ENCODE measurements at regions not wholly inside any gene's neighbourhood (a gene's known extent, or its start where the extent isn't known, plus 50 kb on each side); places are given as distances from the start of the nearest gene placed in this dataset.

- DNase-seq (ENCODE audit: extremely low read depth, insufficient read length): no peak
- TF ChIP-seq CTCF (IDR thresholded peaks at IDR 0.05; ENCODE audit: insufficient read depth, low read length, poor library complexity, severe bottlenecking): no peak
- Histone ChIP-seq H3K4me3 (replicated peaks; ENCODE audit: low read depth, low read length) (no peak overlapping the region), H3K27me3 (replicated peaks; ENCODE audit: control insufficient read depth, insufficient read depth, low read length) (no peaks in the 10 kb centered on the region), H3K36me3 (ENCODE audit: control insufficient read depth, insufficient read depth, low read length) (no peaks in the 10 kb centered on the region)
Measured at GRCh38 chr18:40018266-40018665, 1936.8 kb upstream of the PIK3C3 start.

- no peak overlapping the region for H3K4me3 ChIP-seq (replicated peaks; ENCODE audit: low read depth, low read length)
- no peaks in the 10 kb centered on the region for H3K27me3 ChIP-seq (replicated peaks; ENCODE audit: control insufficient read depth, insufficient read depth, low read length)
- no peaks in the 10 kb centered on the region for H3K36me3 ChIP-seq (ENCODE audit: control insufficient read depth, insufficient read depth, low read length)
- no peak for TF ChIP-seq CTCF (IDR thresholded peaks at IDR 0.05; ENCODE audit: insufficient read depth, low read length, poor library complexity, severe bottlenecking)
- DNase-seq (ENCODE audit: extremely low read depth, insufficient read length): no peak
Measured at GRCh38 chr18:40017021-40017420, 1938.0 kb upstream of the PIK3C3 start.

- Histone ChIP-seq H3K36me3 (ENCODE audit: control insufficient read depth, insufficient read depth, low read length) (no peaks in the 10 kb centered on the region), H3K27me3 (replicated peaks; ENCODE audit: control insufficient read depth, insufficient read depth, low read length) (no peaks in the 10 kb centered on the region), H3K4me3 (replicated peaks; ENCODE audit: low read depth, low read length) (no peak overlapping the region)
- no peak for DNase-seq (ENCODE audit: extremely low read depth, insufficient read length)
- no peak for TF ChIP-seq CTCF (IDR thresholded peaks at IDR 0.05; ENCODE audit: insufficient read depth, low read length, poor library complexity, severe bottlenecking)
Measured at GRCh38 chr18:40016405-40016804, 1938.6 kb upstream of the PIK3C3 start.

GRCh38 chr18:40013001-40013609 lies 1941.9 kb upstream of the PIK3C3 start:
- Histone ChIP-seq H3K36me3 (ENCODE audit: control insufficient read depth, insufficient read depth, low read length) (no peaks in the 10 kb centered on the region), H3K4me3 (replicated peaks; ENCODE audit: low read depth, low read length) (no peak overlapping the region), H3K27me3 (replicated peaks; ENCODE audit: control insufficient read depth, insufficient read depth, low read length) (no peaks in the 10 kb centered on the region)
- no peak for DNase-seq (ENCODE audit: extremely low read depth, insufficient read length)
- no peak for TF ChIP-seq CTCF (IDR thresholded peaks at IDR 0.05; ENCODE audit: insufficient read depth, low read length, poor library complexity, severe bottlenecking)

- Histone ChIP-seq H3K4me3 (replicated peaks; ENCODE audit: low read depth, low read length) (no peak overlapping the region), H3K36me3 (ENCODE audit: control insufficient read depth, insufficient read depth, low read length) (no peaks in the 10 kb centered on the region), H3K27me3 (replicated peaks; ENCODE audit: control insufficient read depth, insufficient read depth, low read length) (no peaks in the 10 kb centered on the region)
- DNase-seq (ENCODE audit: extremely low read depth, insufficient read length): no peak
- TF ChIP-seq CTCF (IDR thresholded peaks at IDR 0.05; ENCODE audit: insufficient read depth, low read length, poor library complexity, severe bottlenecking): no peak
Measured at GRCh38 chr18:40011201-40011600, 1943.8 kb upstream of the PIK3C3 start.

- DNase-seq (ENCODE audit: extremely low read depth, insufficient read length): no peak
- Histone ChIP-seq H3K36me3 (ENCODE audit: control insufficient read depth, insufficient read depth, low read length) (no peaks in the 10 kb centered on the region), H3K4me3 (replicated peaks; ENCODE audit: low read depth, low read length) (no peak overlapping the region), H3K27me3 (replicated peaks; ENCODE audit: control insufficient read depth, insufficient read depth, low read length) (no peaks in the 10 kb centered on the region)
- no peak for TF ChIP-seq CTCF (IDR thresholded peaks at IDR 0.05; ENCODE audit: insufficient read depth, low read length, poor library complexity, severe bottlenecking)
Measured at GRCh38 chr18:40006634-40007033, 1948.4 kb upstream of the PIK3C3 start.

All from GM06990 (cell line).